ENCODE measurements at regions not wholly inside any gene's neighbourhood (a gene's known extent, or its start where the extent isn't known, plus 50 kb on each side); places are given as distances from the start of the nearest gene placed in this dataset.

- Histone ChIP-seq H3K4me1 (ENCODE audit: insufficient read depth, low read length, poor library complexity, severe bottlenecking) (peaks cover 6% of the 10 kb centered on the region), H3K27me3 (replicated peaks; ENCODE audit: insufficient read depth, low read depth, low read length, poor library complexity) (no peaks in the 10 kb centered on the region), H3K9me3 (ENCODE audit: low read depth, low read length, poor library complexity, severe bottlenecking) (no peaks in the 10 kb centered on the region), H3K27ac (ENCODE audit: low read depth, low read length, poor library complexity, severe bottlenecking) (no peak overlapping the region), H3K36me3 (ENCODE audit: insufficient read depth, low read length, poor library complexity, severe bottlenecking) (no peaks in the 10 kb centered on the region), H3K4me3 (ENCODE audit: low read depth, low read length, poor library complexity, severe bottlenecking) (no peak overlapping the region)
- ChIA-PET CTCF (no interaction called here), POLR2A (ENCODE audit: low non-redundant PET) (no interaction called here)
- no peak for TF ChIP-seq EZH2 (IDR thresholded peaks at IDR 0.05; ENCODE audit: borderline replicate concordance, low read depth, low read length, poor library complexity, severe bottlenecking)
- TF ChIP-seq, protein P1, sequence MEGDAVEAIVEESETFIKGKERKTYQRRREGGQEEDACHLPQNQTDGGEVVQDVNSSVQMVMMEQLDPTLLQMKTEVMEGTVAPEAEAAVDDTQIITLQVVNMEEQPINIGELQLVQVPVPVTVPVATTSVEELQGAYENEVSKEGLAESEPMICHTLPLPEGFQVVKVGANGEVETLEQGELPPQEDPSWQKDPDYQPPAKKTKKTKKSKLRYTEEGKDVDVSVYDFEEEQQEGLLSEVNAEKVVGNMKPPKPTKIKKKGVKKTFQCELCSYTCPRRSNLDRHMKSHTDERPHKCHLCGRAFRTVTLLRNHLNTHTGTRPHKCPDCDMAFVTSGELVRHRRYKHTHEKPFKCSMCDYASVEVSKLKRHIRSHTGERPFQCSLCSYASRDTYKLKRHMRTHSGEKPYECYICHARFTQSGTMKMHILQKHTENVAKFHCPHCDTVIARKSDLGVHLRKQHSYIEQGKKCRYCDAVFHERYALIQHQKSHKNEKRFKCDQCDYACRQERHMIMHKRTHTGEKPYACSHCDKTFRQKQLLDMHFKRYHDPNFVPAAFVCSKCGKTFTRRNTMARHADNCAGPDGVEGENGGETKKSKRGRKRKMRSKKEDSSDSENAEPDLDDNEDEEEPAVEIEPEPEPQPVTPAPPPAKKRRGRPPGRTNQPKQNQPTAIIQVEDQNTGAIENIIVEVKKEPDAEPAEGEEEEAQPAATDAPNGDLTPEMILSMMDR (conservative IDR thresholded peaks at IDR 0.05; ENCODE audit: low read depth, low read length): no peak
- no peak for DNase-seq (ENCODE audit: low spot score)
- no TSS peak for BruUV-seq (replicated peaks)
- intact Hi-C loops (cut with micrococcal nuclease; ENCODE audit: unreplicated experiment): no loop called here
Measured at GRCh38 chr1:83689921-83690868, 308.7 kb downstream of the TTLL7 start.

DNA sequence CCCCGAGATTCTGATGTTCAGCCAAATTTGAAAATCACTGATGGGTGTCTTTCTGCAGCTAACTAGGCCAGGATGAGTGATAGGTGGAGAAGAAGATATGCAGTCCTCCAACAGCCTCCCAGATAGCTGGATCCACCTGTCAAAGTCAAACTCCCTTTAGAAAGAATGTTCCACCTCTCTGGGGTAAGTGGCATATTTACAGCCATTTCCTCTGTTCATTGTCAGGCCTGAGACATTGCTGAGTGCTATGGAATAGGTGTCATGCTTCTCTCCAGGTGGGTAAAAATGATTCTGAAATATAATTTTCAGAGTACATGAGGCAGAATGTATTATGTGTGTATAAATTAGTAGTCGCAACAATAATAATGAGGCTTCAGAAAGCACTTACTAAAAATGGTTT is 316.8 kb downstream of the TTLL7 start:
- H3K36me3 ChIP-seq (ENCODE audit: insufficient read depth, low read length, poor library complexity, severe bottlenecking): no peaks in the 10 kb centered on the region
- DNase-seq (ENCODE audit: low spot score): no peak
- BruUV-seq (replicated peaks): no TSS peak
- no peak overlapping the region for H3K4me3 ChIP-seq (ENCODE audit: low read depth, low read length, poor library complexity, severe bottlenecking)
- ChIA-PET POLR2A (ENCODE audit: low non-redundant PET) (no interaction called here), CTCF (no interaction called here)
- no peak for TF ChIP-seq EZH2 (IDR thresholded peaks at IDR 0.05; ENCODE audit: borderline replicate concordance, low read depth, low read length, poor library complexity, severe bottlenecking)
- TF ChIP-seq, protein P1 (conservative IDR thresholded peaks at IDR 0.05; ENCODE audit: low read depth, low read length): no peak
- H3K4me1 ChIP-seq (ENCODE audit: insufficient read depth, low read length, poor library complexity, severe bottlenecking): no peaks in the 10 kb centered on the region
- no peak overlapping the region for H3K27ac ChIP-seq (ENCODE audit: low read depth, low read length, poor library complexity, severe bottlenecking)
- no peaks in the 10 kb centered on the region for H3K27me3 ChIP-seq (replicated peaks; ENCODE audit: insufficient read depth, low read depth, low read length, poor library complexity)
- H3K9me3 ChIP-seq (ENCODE audit: low read depth, low read length, poor library complexity, severe bottlenecking): no peaks in the 10 kb centered on the region
- intact Hi-C loops (cut with micrococcal nuclease; ENCODE audit: unreplicated experiment): no loop called here

GRCh38 chr1:83676106-83676505 is 322.8 kb downstream of the TTLL7 start:
- ChIA-PET POLR2A (ENCODE audit: low non-redundant PET) (no interaction called here), CTCF (no interaction called here)
- no peak overlapping the region for H3K27ac ChIP-seq (ENCODE audit: low read depth, low read length, poor library complexity, severe bottlenecking)
- no peak overlapping the region for H3K4me3 ChIP-seq (ENCODE audit: low read depth, low read length, poor library complexity, severe bottlenecking)
- no peaks in the 10 kb centered on the region for H3K36me3 ChIP-seq (ENCODE audit: insufficient read depth, low read length, poor library complexity, severe bottlenecking)
- H3K27me3 ChIP-seq (replicated peaks; ENCODE audit: insufficient read depth, low read depth, low read length, poor library complexity): peaks cover 3% of the 10 kb centered on the region
- intact Hi-C loops (cut with micrococcal nuclease; ENCODE audit: unreplicated experiment): no loop called here
- BruUV-seq (replicated peaks): no TSS peak
- H3K9me3 ChIP-seq (ENCODE audit: low read depth, low read length, poor library complexity, severe bottlenecking): no peaks in the 10 kb centered on the region
- H3K4me1 ChIP-seq (ENCODE audit: insufficient read depth, low read length, poor library complexity, severe bottlenecking): no peaks in the 10 kb centered on the region
- DNase-seq (ENCODE audit: low spot score): no peak
- TF ChIP-seq, protein P1 (conservative IDR thresholded peaks at IDR 0.05; ENCODE audit: low read depth, low read length): no peak
- TF ChIP-seq EZH2 (IDR thresholded peaks at IDR 0.05; ENCODE audit: borderline replicate concordance, low read depth, low read length, poor library complexity, severe bottlenecking): no peak

Measured in A673 (cell line).